ENCODE measurements at regions not wholly inside any gene's neighbourhood (a gene's known extent, or its start where the extent isn't known, plus 50 kb on each side); places are given as distances from the start of the nearest gene placed in this dataset.

DNA sequence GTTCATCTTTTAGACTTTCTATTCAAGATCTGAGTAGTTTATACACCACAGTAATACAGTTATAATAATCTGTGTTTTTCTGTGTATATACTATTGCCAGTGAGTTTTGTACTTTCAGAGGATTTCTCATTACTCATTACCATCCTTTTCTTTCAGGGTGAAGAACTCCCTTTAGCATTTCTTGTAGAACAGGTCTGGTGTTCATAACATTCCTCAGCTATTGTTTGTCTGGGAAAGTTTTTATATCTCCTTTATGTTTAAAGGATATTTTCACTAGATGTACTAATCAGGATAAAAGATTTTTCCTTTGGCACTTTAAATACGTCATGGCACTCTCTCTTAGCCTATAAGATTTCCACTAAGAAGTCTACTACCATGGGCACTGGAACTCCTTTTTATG lies 705.5 kb downstream of the SLC4A3 start:
- Histone ChIP-seq H3K9me3 (peaks cover 0 to 32% (median 20%) of the 10 kb centered on the region in 8 donors), H3K27me3 (replicated peaks in 1 of 7) (no peaks in the 10 kb centered on the region), H3K27ac (no peak overlapping the region), H3K36me3 (no peaks in the 10 kb centered on the region), H3K4me1 (no peaks in the 10 kb centered on the region), H3K4me3 (no peak overlapping the region)
- intact Hi-C loops (cut with DNase I; ENCODE audit: low total_unique reads): no loop called here
- WGBS, 5 donors: 73 to 85% (median 79%) methylated on average over 1 of the region's 1 CpG
- DNase-seq: no peak
- no peak for TF ChIP-seq POLR2AphosphoS5 (IDR thresholded peaks at IDR 0.05)
- TF ChIP-seq, protein P1, sequence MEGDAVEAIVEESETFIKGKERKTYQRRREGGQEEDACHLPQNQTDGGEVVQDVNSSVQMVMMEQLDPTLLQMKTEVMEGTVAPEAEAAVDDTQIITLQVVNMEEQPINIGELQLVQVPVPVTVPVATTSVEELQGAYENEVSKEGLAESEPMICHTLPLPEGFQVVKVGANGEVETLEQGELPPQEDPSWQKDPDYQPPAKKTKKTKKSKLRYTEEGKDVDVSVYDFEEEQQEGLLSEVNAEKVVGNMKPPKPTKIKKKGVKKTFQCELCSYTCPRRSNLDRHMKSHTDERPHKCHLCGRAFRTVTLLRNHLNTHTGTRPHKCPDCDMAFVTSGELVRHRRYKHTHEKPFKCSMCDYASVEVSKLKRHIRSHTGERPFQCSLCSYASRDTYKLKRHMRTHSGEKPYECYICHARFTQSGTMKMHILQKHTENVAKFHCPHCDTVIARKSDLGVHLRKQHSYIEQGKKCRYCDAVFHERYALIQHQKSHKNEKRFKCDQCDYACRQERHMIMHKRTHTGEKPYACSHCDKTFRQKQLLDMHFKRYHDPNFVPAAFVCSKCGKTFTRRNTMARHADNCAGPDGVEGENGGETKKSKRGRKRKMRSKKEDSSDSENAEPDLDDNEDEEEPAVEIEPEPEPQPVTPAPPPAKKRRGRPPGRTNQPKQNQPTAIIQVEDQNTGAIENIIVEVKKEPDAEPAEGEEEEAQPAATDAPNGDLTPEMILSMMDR (IDR thresholded peaks at IDR 0.05 in 8 of 11, conservative IDR thresholded peaks at IDR 0.05 in 3 of 11): no peak
- no peak for TF ChIP-seq POLR2A (IDR thresholded peaks at IDR 0.05)

DNA sequence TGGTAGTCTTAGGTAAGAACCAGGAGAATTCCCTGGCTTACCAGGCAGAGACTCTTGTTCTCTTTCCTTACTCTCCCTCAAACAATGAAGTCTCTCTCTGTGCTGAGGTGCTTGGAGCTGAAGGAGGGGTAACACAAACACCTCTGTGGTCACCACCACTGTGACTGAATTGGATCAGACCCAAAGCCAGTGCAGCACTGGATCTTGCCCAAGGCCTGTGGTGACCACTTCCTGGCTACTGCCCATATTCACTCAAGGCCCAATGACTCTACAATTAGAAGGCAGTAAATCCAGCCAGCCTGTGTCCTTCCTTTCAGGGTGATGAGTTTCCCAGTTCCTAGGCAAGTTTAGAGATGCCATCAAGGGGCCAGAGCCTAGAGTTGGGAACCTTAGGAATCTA lies 706.8 kb downstream of the SLC4A3 start:
- intact Hi-C loops (cut with DNase I; ENCODE audit: low total_unique reads): no loop called here
- peaks cover 0 to 30% (median 15%) of the 10 kb centered on the region in 8 donors for H3K9me3 ChIP-seq
- H3K27ac ChIP-seq: no peak overlapping the region
- H3K4me3 ChIP-seq: no peak overlapping the region
- no peaks in the 10 kb centered on the region for H3K36me3 ChIP-seq
- H3K27me3 ChIP-seq (replicated peaks in 1 of 7): no peaks in the 10 kb centered on the region
- no peak for DNase-seq
- TF ChIP-seq, protein P1 (IDR thresholded peaks at IDR 0.05 in 8 of 11, conservative IDR thresholded peaks at IDR 0.05 in 3 of 11): no peak
- no peak for TF ChIP-seq POLR2AphosphoS5 (IDR thresholded peaks at IDR 0.05)
- TF ChIP-seq POLR2A (IDR thresholded peaks at IDR 0.05): no peak
- no peaks in the 10 kb centered on the region for H3K4me1 ChIP-seq

DNA sequence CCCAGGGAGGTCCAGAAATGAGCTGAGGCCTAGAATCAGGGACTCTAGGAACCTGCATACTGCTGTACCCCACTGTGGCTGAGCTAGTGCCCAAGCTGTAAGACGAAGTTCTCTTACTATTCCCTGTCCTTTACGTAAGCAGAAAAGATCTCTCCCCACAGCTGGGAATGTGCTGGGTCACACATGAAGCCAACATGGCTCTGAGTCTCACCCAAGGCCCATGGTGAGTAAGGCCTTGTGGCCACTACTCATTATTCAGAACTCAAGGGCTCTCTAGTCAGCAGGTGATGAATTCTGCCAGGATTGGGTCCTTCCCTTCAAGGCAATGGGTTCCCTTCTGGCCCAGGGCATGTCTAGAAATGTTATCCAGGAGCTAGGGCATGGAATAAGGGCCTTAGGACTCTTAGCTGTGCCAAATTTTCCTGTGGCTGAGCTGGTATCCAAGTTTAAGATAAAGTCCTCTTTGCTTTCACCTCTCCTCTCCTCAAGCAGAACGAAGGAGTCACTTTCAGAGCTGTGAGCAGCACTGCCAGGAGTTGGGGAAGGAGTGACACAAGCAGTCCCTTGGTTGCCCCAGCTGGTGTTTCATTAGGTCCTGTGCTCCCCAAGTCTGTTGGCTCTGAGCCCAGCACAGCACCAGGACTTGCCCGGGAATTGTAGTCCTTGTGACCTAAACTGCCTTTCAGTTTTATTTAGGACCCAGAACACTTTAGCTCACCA lies 707.6 kb downstream of the SLC4A3 start:
- no peaks in the 10 kb centered on the region for H3K27me3 ChIP-seq (replicated peaks in 1 of 7)
- H3K9me3 ChIP-seq: peaks cover 0 to 24% (median 8%) of the 10 kb centered on the region in 8 donors
- TF ChIP-seq POLR2A (IDR thresholded peaks at IDR 0.05) (no peak), POLR2AphosphoS5 (IDR thresholded peaks at IDR 0.05) (no peak)
- TF ChIP-seq, protein P1 (IDR thresholded peaks at IDR 0.05 in 8 of 11, conservative IDR thresholded peaks at IDR 0.05 in 3 of 11): no peak
- intact Hi-C loops (cut with DNase I; ENCODE audit: low total_unique reads): no loop called here
- H3K27ac ChIP-seq: no peak overlapping the region
- H3K4me1 ChIP-seq: no peaks in the 10 kb centered on the region
- DNase-seq: no peak
- no peak overlapping the region for H3K4me3 ChIP-seq
- 57 to 86% (median 66%) methylated on average over 4 of the region's 4 CpGs for WGBS, 5 donors
- H3K36me3 ChIP-seq: no peaks in the 10 kb centered on the region

DNA sequence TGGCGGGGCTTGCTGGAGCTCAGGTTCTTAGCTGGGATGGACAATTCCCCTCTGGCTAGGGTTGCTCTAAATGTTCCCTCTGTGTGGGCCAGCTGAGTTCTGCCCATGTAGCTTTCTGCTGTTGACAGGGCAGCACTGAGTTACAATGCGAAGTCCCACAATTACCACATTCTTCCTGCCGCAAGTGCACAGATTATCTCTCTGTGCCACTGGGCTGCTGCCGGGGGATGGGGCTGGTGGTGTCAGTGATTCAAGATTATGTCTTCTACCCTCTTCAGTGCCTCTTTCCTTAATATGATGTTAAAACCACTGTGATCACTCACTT lies 708.1 kb downstream of the SLC4A3 start:
- no peaks in the 10 kb centered on the region for H3K4me1 ChIP-seq
- WGBS, 5 donors: 51 to 64% (median 59%) methylated on average over 4 of the region's 4 CpGs

More for the DNA sequence above, 708.1 kb downstream of the SLC4A3 start:
- Histone ChIP-seq H3K27ac (no peak overlapping the region), H3K36me3 (no peaks in the 10 kb centered on the region), H3K4me3 (no peak overlapping the region), H3K9me3 (peaks cover 0 to 19% (median 6%) of the 10 kb centered on the region in 8 donors), H3K27me3 (replicated peaks in 1 of 7) (no peaks in the 10 kb centered on the region)
- TF ChIP-seq POLR2A (IDR thresholded peaks at IDR 0.05): no peak
- TF ChIP-seq, protein P1 (IDR thresholded peaks at IDR 0.05 in 8 of 11, conservative IDR thresholded peaks at IDR 0.05 in 3 of 11): no peak
- no peak for TF ChIP-seq POLR2AphosphoS5 (IDR thresholded peaks at IDR 0.05)
- intact Hi-C loops (cut with DNase I; ENCODE audit: low total_unique reads): no loop called here
- no peak for DNase-seq
